ENCODE measurements at regions not wholly inside any gene's neighbourhood (a gene's known extent, or its start where the extent isn't known, plus 50 kb on each side); places are given as distances from the start of the nearest gene placed in this dataset.

DNA sequence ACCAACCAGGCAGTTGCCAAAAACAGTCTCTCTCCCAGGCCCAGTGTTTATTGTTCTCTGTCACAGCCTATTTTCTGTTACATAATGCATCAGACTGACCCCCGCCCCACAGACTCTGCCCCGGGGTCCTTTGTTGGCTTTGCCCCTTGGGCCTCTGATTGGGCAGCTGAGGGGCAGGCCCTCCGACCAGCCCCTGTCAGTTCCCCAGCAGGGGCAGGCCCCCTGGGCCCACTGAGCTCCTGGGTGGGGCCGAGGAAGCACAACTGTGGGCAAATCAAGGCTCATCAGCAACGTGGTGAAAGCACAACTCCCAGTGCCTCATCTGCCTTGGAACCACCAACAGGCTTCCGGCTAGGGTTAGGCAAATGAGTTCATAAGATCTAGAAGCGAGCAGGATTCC, 160.1 kb upstream of the MYCN start:
- TF ChIP-seq ZNF70 (CRISPR knock-in tag; IDR thresholded peaks at IDR 0.05) (no peak), ZNF8 (CRISPR knock-in tag; IDR thresholded peaks at IDR 0.05) (no peak), ZNF565 (CRISPR knock-in tag; conservative IDR thresholded peaks at IDR 0.05; ENCODE audit: low read depth) (no peak), PPARA (CRISPR knock-in tag; IDR thresholded peaks at IDR 0.05; ENCODE audit: borderline replicate concordance) (no peak)
- TF ChIP-seq, protein P1, sequence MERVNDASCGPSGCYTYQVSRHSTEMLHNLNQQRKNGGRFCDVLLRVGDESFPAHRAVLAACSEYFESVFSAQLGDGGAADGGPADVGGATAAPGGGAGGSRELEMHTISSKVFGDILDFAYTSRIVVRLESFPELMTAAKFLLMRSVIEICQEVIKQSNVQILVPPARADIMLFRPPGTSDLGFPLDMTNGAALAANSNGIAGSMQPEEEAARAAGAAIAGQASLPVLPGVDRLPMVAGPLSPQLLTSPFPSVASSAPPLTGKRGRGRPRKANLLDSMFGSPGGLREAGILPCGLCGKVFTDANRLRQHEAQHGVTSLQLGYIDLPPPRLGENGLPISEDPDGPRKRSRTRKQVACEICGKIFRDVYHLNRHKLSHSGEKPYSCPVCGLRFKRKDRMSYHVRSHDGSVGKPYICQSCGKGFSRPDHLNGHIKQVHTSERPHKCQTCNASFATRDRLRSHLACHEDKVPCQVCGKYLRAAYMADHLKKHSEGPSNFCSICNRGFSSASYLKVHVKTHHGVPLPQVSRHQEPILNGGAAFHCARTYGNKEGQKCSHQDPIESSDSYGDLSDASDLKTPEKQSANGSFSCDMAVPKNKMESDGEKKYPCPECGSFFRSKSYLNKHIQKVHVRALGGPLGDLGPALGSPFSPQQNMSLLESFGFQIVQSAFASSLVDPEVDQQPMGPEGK (CRISPR knock-in tag; IDR thresholded peaks at IDR 0.05; ENCODE audit: borderline replicate concordance) = no peak
- TF ChIP-seq, protein P2, sequence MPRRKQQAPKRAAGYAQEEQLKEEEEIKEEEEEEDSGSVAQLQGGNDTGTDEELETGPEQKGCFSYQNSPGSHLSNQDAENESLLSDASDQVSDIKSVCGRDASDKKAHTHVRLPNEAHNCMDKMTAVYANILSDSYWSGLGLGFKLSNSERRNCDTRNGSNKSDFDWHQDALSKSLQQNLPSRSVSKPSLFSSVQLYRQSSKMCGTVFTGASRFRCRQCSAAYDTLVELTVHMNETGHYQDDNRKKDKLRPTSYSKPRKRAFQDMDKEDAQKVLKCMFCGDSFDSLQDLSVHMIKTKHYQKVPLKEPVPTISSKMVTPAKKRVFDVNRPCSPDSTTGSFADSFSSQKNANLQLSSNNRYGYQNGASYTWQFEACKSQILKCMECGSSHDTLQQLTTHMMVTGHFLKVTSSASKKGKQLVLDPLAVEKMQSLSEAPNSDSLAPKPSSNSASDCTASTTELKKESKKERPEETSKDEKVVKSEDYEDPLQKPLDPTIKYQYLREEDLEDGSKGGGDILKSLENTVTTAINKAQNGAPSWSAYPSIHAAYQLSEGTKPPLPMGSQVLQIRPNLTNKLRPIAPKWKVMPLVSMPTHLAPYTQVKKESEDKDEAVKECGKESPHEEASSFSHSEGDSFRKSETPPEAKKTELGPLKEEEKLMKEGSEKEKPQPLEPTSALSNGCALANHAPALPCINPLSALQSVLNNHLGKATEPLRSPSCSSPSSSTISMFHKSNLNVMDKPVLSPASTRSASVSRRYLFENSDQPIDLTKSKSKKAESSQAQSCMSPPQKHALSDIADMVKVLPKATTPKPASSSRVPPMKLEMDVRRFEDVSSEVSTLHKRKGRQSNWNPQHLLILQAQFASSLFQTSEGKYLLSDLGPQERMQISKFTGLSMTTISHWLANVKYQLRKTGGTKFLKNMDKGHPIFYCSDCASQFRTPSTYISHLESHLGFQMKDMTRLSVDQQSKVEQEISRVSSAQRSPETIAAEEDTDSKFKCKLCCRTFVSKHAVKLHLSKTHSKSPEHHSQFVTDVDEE (CRISPR knock-in tag; IDR thresholded peaks at IDR 0.05) = no peak
- ATAC-seq = no peak

DNA sequence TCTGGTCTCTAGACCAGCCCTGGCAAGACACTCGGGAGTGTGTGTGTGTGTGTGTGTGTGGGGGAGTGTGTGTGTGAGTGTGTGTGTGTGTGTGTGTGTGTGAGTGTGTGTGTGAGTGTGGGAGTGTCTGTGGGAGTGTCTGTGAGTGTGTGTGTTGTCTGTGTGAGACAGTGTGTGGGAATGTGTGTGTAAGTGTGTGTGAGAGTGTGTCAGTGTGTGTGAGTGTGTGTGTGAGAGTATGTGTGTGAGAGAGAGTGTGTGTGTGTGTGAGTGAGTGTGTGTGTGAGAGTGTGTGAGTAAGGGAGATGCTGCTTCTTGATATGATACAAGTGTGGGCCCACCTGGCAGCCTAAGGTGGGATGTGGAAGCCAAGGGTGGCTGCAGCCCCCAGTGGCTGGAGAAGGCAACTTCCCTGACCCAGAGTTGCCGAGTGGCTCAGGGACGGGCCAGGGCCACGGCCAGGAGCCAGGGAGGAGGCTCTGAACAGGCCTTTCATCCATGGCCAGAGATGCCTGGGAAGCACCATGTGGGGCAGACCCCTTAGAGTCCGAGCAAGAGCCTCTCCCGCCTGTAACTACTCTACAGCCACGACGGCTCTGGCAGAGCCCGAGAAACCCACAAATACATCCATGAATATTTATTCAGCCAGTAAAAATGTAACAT, 159.3 kb upstream of the MYCN start:
- TF ChIP-seq, protein P3, sequence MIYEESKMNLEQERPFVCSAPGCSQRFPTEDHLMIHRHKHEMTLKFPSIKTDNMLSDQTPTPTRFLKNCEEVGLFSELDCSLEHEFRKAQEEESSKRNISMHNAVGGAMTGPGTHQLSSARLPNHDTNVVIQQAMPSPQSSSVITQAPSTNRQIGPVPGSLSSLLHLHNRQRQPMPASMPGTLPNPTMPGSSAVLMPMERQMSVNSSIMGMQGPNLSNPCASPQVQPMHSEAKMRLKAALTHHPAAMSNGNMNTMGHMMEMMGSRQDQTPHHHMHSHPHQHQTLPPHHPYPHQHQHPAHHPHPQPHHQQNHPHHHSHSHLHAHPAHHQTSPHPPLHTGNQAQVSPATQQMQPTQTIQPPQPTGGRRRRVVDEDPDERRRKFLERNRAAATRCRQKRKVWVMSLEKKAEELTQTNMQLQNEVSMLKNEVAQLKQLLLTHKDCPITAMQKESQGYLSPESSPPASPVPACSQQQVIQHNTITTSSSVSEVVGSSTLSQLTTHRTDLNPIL (CRISPR knock-in tag; IDR thresholded peaks at IDR 0.05; ENCODE audit: low read depth) = no peak
- TF ChIP-seq ZNF565 (CRISPR knock-in tag; conservative IDR thresholded peaks at IDR 0.05; ENCODE audit: low read depth) = no peak
- TF ChIP-seq ZNF70 (CRISPR knock-in tag; IDR thresholded peaks at IDR 0.05) = no peak
- no peak for TF ChIP-seq ARNTL (CRISPR knock-in tag; IDR thresholded peaks at IDR 0.05; ENCODE audit: borderline replicate concordance, low read depth)
- no peak for TF ChIP-seq ZNF8 (CRISPR knock-in tag; IDR thresholded peaks at IDR 0.05)
- no peak for TF ChIP-seq PPARA (CRISPR knock-in tag; IDR thresholded peaks at IDR 0.05; ENCODE audit: borderline replicate concordance)
- TF ChIP-seq OSR1 (CRISPR knock-in tag; IDR thresholded peaks at IDR 0.05) = no peak
- no peak for TF ChIP-seq SNAI2 (CRISPR knock-in tag; IDR thresholded peaks at IDR 0.05)
- TF ChIP-seq TOX (CRISPR knock-in tag; IDR thresholded peaks at IDR 0.05; ENCODE audit: borderline replicate concordance) = no peak
- ATAC-seq = no peak

DNA sequence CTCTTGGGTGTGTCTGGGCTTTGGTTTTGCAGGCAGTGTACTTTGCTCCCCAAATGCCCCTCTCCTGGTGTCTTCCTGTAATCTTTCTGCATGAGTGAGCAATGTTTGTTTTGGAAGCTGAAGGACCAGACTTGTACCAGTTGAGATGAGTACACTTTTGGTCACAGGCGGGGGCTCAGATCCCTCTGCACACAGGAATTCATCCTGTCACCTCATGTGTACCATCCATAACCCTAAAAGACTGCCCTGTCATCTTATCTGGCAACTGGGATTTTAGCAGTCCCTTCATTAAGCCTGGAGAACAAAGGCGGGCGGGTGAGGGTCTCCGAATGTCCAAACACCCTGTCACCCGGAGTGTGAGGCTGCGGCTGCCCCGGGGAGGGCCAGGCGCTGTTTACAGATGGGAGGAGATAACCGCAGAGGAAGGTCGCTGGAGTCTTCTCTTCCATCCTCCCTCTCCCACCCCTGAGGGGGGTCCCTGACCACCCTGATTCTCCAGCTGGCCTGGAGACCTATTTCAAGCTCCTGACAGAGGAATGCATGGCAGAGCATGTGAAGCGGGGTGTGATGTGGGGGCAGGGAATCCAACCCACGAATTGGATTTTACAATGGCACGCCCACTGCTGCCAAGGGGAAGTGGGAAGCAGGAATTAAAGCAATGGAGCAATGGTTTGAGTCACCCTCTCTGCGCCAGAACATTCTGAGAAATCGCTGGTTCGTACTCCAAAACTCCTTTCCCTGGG, 158.2 kb upstream of the MYCN start:
- TF ChIP-seq, protein P3 (CRISPR knock-in tag; IDR thresholded peaks at IDR 0.05; ENCODE audit: low read depth) = no peak
- TF ChIP-seq, protein P1 (CRISPR knock-in tag; IDR thresholded peaks at IDR 0.05; ENCODE audit: borderline replicate concordance) = no peak
- TF ChIP-seq ZNF70 (CRISPR knock-in tag; IDR thresholded peaks at IDR 0.05) = no peak
- no peak for TF ChIP-seq TCF4 (CRISPR knock-in tag; IDR thresholded peaks at IDR 0.05; ENCODE audit: borderline replicate concordance)
- no peak for TF ChIP-seq OSR1 (CRISPR knock-in tag; IDR thresholded peaks at IDR 0.05)
- TF ChIP-seq BACH2 (CRISPR knock-in tag; IDR thresholded peaks at IDR 0.05; ENCODE audit: borderline replicate concordance) = no peak
- no peak for TF ChIP-seq GLIS3 (CRISPR knock-in tag; IDR thresholded peaks at IDR 0.05)
- no peak for TF ChIP-seq ZNF8 (CRISPR knock-in tag; IDR thresholded peaks at IDR 0.05)
- no peak for TF ChIP-seq ISL1 (CRISPR knock-in tag; IDR thresholded peaks at IDR 0.05)
- no peak for TF ChIP-seq ZFP3 (CRISPR knock-in tag; IDR thresholded peaks at IDR 0.05)
- TF ChIP-seq, protein P4, sequence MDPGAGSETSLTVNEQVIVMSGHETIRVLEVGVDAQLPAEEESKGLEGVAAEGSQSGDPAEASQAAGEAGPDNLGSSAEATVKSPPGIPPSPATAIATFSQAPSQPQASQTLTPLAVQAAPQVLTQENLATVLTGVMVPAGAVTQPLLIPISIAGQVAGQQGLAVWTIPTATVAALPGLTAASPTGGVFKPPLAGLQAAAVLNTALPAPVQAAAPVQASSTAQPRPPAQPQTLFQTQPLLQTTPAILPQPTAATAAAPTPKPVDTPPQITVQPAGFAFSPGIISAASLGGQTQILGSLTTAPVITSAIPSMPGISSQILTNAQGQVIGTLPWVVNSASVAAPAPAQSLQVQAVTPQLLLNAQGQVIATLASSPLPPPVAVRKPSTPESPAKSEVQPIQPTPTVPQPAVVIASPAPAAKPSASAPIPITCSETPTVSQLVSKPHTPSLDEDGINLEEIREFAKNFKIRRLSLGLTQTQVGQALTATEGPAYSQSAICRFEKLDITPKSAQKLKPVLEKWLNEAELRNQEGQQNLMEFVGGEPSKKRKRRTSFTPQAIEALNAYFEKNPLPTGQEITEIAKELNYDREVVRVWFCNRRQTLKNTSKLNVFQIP (CRISPR knock-in tag; IDR thresholded peaks at IDR 0.05; ENCODE audit: borderline replicate concordance, low read depth) = no peak
- TF ChIP-seq ZNF565 (CRISPR knock-in tag; conservative IDR thresholded peaks at IDR 0.05; ENCODE audit: low read depth) = no peak
- TF ChIP-seq ZC3H10 (CRISPR knock-in tag; IDR thresholded peaks at IDR 0.05) = no peak
- no peak for ATAC-seq
